HepG2 (cell line): ENCODE measurements at regions not wholly inside any gene's neighbourhood (a gene's known extent, or its start where the extent isn't known, plus 50 kb on each side); places are given as distances from the start of the nearest gene placed in this dataset.

Source experiments
- ATAC-seq: fragments of 200-7000 bp; cut with Tn5 transposase; 3 replicates; pipeline ENCODE4 v1.9.1; 2020; ENCODE audit warnings: mild to moderate bottlenecking, moderate library complexity
- BruUV-seq: library from RNA; stranded (reverse); fragments of 400-500 nt; replicated peaks from 2 replicates; lab custom pipeline; 2021; lab: Mats Ljungman, UMichigan
- CTCF ChIA-PET: fragments of 300-600 bp; formaldehyde crosslinking; extraction: SDS; loops from one replicate; lab custom pipeline; 2021; ENCODE audit warnings: low total read pairs, inconsistent platforms, low intra/inter-chr PET ratio; lab: Yijun Ruan, JAX
- POLR2A ChIA-PET: fragments of 350-600 bp; sonication (Branson Sonifier 250); formaldehyde crosslinking; loops from one replicate; lab custom pipeline; 2020; ENCODE audit warnings: antibody characterized with exemption, inconsistent platforms; lab: Yijun Ruan, JAX
- DNase-seq: peaks from one replicate; pipeline ENCODE4 v3.0.0-alpha.2; 2015; ENCODE audit warnings: low spot score
- FAIRE-seq: peaks from 3 replicates; lab custom pipeline; 2011; peaks lifted over from hg19 to GRCh38; lab: Jason Lieb, UNC
- H2AFZ ChIP-seq: one replicate; pipeline ENCODE4 v1.6.1; 2011; ENCODE audit warnings: low read length, inconsistent platforms
- H3K27ac ChIP-seq: fragments of 300-600 bp; 3 replicates; pipeline ENCODE4 v1.8.0; 2011; ENCODE audit warnings: mixed run types, mild to moderate bottlenecking, mixed read lengths, low read length, inconsistent platforms; ENCODE audit not compliant: insufficient read depth; ENCODE audit errors: extremely low read length
- H3K27me3 ChIP-seq, 2 experiments: fragments of 200-600 bp in 1 of 2; 2 replicates in 1 of 2; 3 replicates in 1 of 2; pipeline versions ENCODE4 v1.6.0 to v1.8.0; 2011; ENCODE audit warnings: low read length in 2 of 2, mild to moderate bottlenecking in 2 of 2, moderate library complexity in 2 of 2, inconsistent platforms in 1 of 2; ENCODE audit not compliant: insufficient read depth in 2 of 2, control insufficient read depth in 1 of 2
- H3K36me3 ChIP-seq, 2 experiments: fragments of 200-600 bp in 1 of 2; replicated peaks in 1 of 2; 2 replicates in 1 of 2; 3 replicates in 1 of 2; pipeline versions ENCODE4 v1.5.1 to v1.8.0; 2011; ENCODE audit warnings: low read length in 2 of 2, inconsistent platforms in 1 of 2; ENCODE audit not compliant: insufficient read depth in 2 of 2, control insufficient read depth in 1 of 2
- H3K4me1 ChIP-seq: 2 replicates; pipeline ENCODE4 v1.5.1; 2012; ENCODE audit warnings: low read length, inconsistent platforms; ENCODE audit not compliant: insufficient read depth
- H3K4me2 ChIP-seq: 2 replicates; pipeline ENCODE4 v1.6.0; 2011; ENCODE audit warnings: low read depth, low read length, inconsistent platforms
- H3K4me3 ChIP-seq, 3 experiments: fragments of 200-600 bp in 1 of 3; sonication (generic), shearing (Covaris generic) in 1 of 3; replicated peaks in 1 of 3; 2 replicates each; pipeline ENCODE4 v1.5.1; 2011 to 2016; ENCODE audit warnings: low read length in 3 of 3, inconsistent platforms in 2 of 3, low read depth in 2 of 3, mild to moderate bottlenecking in 2 of 3, control low read depth in 1 of 3, mixed read lengths in 1 of 3; ENCODE audit not compliant: insufficient read depth in 1 of 3
- H3K79me2 ChIP-seq: one replicate; pipeline ENCODE4 v1.6.1; 2011; ENCODE audit warnings: low read length, inconsistent platforms; ENCODE audit not compliant: insufficient read depth
- H3K9ac ChIP-seq: 2 replicates; pipeline ENCODE4 v1.6.0; 2011; ENCODE audit warnings: mild to moderate bottlenecking, low read depth, low read length, inconsistent platforms; ENCODE audit not compliant: insufficient read depth
- H3K9me3 ChIP-seq: 2 replicates; pipeline ENCODE4 v1.5.1; 2012; ENCODE audit warnings: mild to moderate bottlenecking, low read length
- H4K20me1 ChIP-seq: 2 replicates; pipeline ENCODE4 v1.6.0; 2011; ENCODE audit warnings: inconsistent platforms, mild to moderate bottlenecking, low read length, moderate library complexity; ENCODE audit not compliant: insufficient read depth
- JUND ChIP-seq: sonication (generic); formaldehyde crosslinking; IDR thresholded peaks from 2 replicates; pipeline ENCODE4 v1.8.0; 2022; ENCODE audit warnings: mild to moderate bottlenecking, missing genetic modification reagents
- MED8 ChIP-seq: sonication (generic); formaldehyde crosslinking; IDR thresholded peaks from 2 replicates; pipeline ENCODE4 v1.8.1; 2023; ENCODE audit warnings: mild to moderate bottlenecking, missing genetic modification reagents; ENCODE audit not compliant: insufficient replicate concordance
- TRIM24 ChIP-seq: sonication (generic); formaldehyde crosslinking; IDR thresholded peaks from 2 replicates; pipeline ENCODE4 v1.8.0; 2022; ENCODE audit warnings: mild to moderate bottlenecking, missing genetic modification reagents
- YY1 ChIP-seq: IDR thresholded peaks from 2 replicates; pipeline ENCODE4 v1.6.1; 2011; ENCODE audit warnings: low read length, low read depth, moderate library complexity, mild to moderate bottlenecking; ENCODE audit not compliant: insufficient read depth, insufficient replicate concordance
- ZFP36L2 ChIP-seq: sonication (generic); formaldehyde crosslinking; IDR thresholded peaks from 2 replicates; pipeline ENCODE4 v1.4.0; 2020; ENCODE audit warnings: missing genetic modification reagents
- ZFP37 ChIP-seq: sonication (generic); formaldehyde crosslinking; IDR thresholded peaks from 2 replicates; pipeline ENCODE4 v1.4.0; 2020; ENCODE audit warnings: missing genetic modification reagents, borderline replicate concordance
- ZNF121 ChIP-seq: sonication (generic); formaldehyde crosslinking; IDR thresholded peaks from 2 replicates; pipeline ENCODE4 v1.5.0; 2020; ENCODE audit warnings: mild to moderate bottlenecking, missing genetic modification reagents
- ZNF180 ChIP-seq: sonication (generic); formaldehyde crosslinking; IDR thresholded peaks from 2 replicates; pipeline ENCODE4 v1.4.0; 2020; ENCODE audit warnings: low read depth, missing genetic modification reagents, borderline replicate concordance
- ZNF274 ChIP-seq: sonication (generic); formaldehyde crosslinking; IDR thresholded peaks from 2 replicates; pipeline ENCODE4 v1.5.1; 2020; ENCODE audit warnings: mild to moderate bottlenecking, missing genetic modification reagents
- ZNF282 ChIP-seq: fragments of 450-650 bp; IDR thresholded peaks from 2 replicates; pipeline ENCODE4 v1.6.1; 2018; ENCODE audit not compliant: partially characterized antibody
- ZNF546 ChIP-seq: sonication (generic); formaldehyde crosslinking; conservative IDR thresholded peaks from 2 replicates; pipeline ENCODE4 v1.8.1; 2023; ENCODE audit warnings: mild to moderate bottlenecking, missing genetic modification reagents
- ZNF776 ChIP-seq: sonication (generic); formaldehyde crosslinking; IDR thresholded peaks from 2 replicates; pipeline ENCODE4 v1.4.0; 2020; ENCODE audit warnings: mild to moderate bottlenecking, missing genetic modification reagents
- ZNF790 ChIP-seq: sonication (generic); formaldehyde crosslinking; IDR thresholded peaks from 2 replicates; pipeline ENCODE4 v1.8.0; 2022; ENCODE audit warnings: missing genetic modification reagents, mild to moderate bottlenecking, borderline replicate concordance
- WGBS: methylation state at CpG from one replicate; pipeline ENCODE4 v1.1.6; 2017; ENCODE audit warnings: low lambda C conversion rate; 5-methylcytosine and 5-hydroxymethylcytosine counted together
- in situ Hi-C: cut with HindIII; loops from 2 replicates; pipeline ENCODE4 v1.10.0; 2017; ENCODE audit warnings: low pct_unique_long_range_greater_than_20kb; ENCODE audit not compliant: extremely low pct_ligation_motif_present
- intact Hi-C: fragments of 100-400 bp; cut with micrococcal nuclease; formaldehyde crosslinking; loops from one replicate; pipeline ENCODE4 v1.10.0; 2022; ENCODE audit not compliant: unreplicated experiment
- TF ChIP-seq, protein P1 (sequence below): sonication (generic); formaldehyde crosslinking; IDR thresholded peaks from 2 replicates; pipeline ENCODE4 v1.5.1; 2020; ENCODE audit warnings: missing genetic modification reagents, mild to moderate bottlenecking, borderline replicate concordance
- TF ChIP-seq, protein P2 (sequence below): sonication (generic); formaldehyde crosslinking; IDR thresholded peaks from 2 replicates; pipeline ENCODE4 v1.4.0; 2020; ENCODE audit warnings: missing genetic modification reagents

DNA sequence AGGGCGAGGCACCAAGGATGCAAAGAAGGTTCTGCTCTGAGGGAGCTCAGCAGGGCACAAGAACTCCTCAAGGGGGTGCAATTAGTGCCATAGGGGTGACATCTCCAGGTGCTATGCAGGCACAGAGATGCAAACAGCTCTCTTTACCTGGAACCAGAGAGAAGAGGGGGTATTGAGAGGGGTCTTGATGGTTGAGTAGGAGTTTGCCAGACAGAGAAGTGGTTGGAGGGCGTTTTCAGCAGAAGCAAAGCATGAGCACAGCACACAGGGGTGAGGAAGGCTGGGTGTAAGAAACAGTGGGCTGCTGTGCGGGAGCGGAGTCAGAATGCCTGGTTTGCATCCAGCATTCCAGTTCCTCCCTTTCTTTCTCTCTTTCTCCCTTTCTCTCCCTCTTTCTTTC lies 81.8 kb upstream of the LHX1 start:
- CTCF ChIA-PET = no interaction called here

More for the DNA sequence above, 81.8 kb upstream of the LHX1 start:
- DNase-seq = no peak
- WGBS = 67% methylated on average over 3 of the region's 4 CpGs
- Histone ChIP-seq H3K4me1 (peaks cover 23% of the 10 kb centered on the region), H2AFZ (no peak overlapping the region), H3K4me3 (no peak overlapping the region), H4K20me1 (no peaks in the 10 kb centered on the region), H3K27me3 (peaks cover 2 to 4% of the 10 kb centered on the region in 2 experiments; a peak in 1 of 5 replicates), H3K36me3 (no peaks in the 10 kb centered on the region), H3K9ac (no peak overlapping the region), H3K27ac (no peak overlapping the region), H3K79me2 (no peaks in the 10 kb centered on the region), H3K9me3 (no peaks in the 10 kb centered on the region), H3K4me2 (no peak overlapping the region)
- no peak for FAIRE-seq
- intact Hi-C loops = no loop called here
- in situ Hi-C loops = no loop called here
- TF ChIP-seq YY1 = no peak
- no peak for TF ChIP-seq ZNF282
- no peak for TF ChIP-seq JUND (CRISPR knock-in tag)
- no peak for TF ChIP-seq ZNF180 (CRISPR knock-in tag)
- TF ChIP-seq ZNF546 (CRISPR knock-in tag) = no peak
- TF ChIP-seq, protein P1, sequence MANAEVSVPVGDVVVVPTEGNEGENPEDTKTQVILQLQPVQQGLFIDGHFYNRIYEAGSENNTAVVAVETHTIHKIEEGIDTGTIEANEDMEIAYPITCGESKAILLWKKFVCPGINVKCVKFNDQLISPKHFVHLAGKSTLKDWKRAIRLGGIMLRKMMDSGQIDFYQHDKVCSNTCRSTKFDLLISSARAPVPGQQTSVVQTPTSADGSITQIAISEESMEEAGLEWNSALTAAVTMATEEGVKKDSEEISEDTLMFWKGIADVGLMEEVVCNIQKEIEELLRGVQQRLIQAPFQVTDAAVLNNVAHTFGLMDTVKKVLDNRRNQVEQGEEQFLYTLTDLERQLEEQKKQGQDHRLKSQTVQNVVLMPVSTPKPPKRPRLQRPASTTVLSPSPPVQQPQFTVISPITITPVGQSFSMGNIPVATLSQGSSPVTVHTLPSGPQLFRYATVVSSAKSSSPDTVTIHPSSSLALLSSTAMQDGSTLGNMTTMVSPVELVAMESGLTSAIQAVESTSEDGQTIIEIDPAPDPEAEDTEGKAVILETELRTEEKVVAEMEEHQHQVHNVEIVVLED (CRISPR knock-in tag) = no peak
- TF ChIP-seq ZFP37 (CRISPR knock-in tag) = no peak
- no peak for TF ChIP-seq ZNF776 (CRISPR knock-in tag)
- no peak for TF ChIP-seq ZNF274 (CRISPR knock-in tag)
- TF ChIP-seq ZNF121 (CRISPR knock-in tag) = no peak
- no peak for TF ChIP-seq ZNF790
- no peak for TF ChIP-seq MED8 (CRISPR knock-in tag)
- TF ChIP-seq, protein P2, sequence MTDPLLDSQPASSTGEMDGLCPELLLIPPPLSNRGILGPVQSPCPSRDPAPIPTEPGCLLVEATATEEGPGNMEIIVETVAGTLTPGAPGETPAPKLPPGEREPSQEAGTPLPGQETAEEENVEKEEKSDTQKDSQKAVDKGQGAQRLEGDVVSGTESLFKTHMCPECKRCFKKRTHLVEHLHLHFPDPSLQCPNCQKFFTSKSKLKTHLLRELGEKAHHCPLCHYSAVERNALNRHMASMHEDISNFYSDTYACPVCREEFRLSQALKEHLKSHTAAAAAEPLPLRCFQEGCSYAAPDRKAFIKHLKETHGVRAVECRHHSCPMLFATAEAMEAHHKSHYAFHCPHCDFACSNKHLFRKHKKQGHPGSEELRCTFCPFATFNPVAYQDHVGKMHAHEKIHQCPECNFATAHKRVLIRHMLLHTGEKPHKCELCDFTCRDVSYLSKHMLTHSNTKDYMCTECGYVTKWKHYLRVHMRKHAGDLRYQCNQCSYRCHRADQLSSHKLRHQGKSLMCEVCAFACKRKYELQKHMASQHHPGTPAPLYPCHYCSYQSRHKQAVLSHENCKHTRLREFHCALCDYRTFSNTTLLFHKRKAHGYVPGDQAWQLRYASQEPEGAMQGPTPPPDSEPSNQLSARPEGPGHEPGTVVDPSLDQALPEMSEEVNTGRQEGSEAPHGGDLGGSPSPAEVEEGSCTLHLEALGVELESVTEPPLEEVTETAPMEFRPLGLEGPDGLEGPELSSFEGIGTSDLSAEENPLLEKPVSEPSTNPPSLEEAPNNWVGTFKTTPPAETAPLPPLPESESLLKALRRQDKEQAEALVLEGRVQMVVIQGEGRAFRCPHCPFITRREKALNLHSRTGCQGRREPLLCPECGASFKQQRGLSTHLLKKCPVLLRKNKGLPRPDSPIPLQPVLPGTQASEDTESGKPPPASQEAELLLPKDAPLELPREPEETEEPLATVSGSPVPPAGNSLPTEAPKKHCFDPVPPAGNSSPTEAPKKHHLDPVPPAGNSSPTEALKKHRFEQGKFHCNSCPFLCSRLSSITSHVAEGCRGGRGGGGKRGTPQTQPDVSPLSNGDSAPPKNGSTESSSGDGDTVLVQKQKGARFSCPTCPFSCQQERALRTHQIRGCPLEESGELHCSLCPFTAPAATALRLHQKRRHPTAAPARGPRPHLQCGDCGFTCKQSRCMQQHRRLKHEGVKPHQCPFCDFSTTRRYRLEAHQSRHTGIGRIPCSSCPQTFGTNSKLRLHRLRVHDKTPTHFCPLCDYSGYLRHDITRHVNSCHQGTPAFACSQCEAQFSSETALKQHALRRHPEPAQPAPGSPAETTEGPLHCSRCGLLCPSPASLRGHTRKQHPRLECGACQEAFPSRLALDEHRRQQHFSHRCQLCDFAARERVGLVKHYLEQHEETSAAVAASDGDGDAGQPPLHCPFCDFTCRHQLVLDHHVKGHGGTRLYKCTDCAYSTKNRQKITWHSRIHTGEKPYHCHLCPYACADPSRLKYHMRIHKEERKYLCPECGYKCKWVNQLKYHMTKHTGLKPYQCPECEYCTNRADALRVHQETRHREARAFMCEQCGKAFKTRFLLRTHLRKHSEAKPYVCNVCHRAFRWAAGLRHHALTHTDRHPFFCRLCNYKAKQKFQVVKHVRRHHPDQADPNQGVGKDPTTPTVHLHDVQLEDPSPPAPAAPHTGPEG (CRISPR knock-in tag) = no peak
- no peak for TF ChIP-seq ZFP36L2 (CRISPR knock-in tag)
- no peak for TF ChIP-seq TRIM24
- POLR2A ChIA-PET = no interaction called here
- no TSS peak for BruUV-seq
- ATAC-seq = no peak
